Keratinocyte (primary cell): ENCODE measurements at regions not wholly inside any gene's neighbourhood (a gene's known extent, or its start where the extent isn't known, plus 50 kb on each side); places are given as distances from the start of the nearest gene placed in this dataset.

ENCODE experiments used
- EZH2 ChIP-seq: IDR thresholded peaks from one replicate; pipeline ENCODE4 v1.6.1; 2012; ENCODE audit warnings: inconsistent platforms, mild to moderate bottlenecking, low read length, moderate library complexity
- TF ChIP-seq, protein P1 (sequence below), 3 experiments: IDR thresholded peaks in 1 of 3; conservative IDR thresholded peaks in 1 of 3; optimal IDR thresholded peaks in 1 of 3; 2 replicates in 2 of 3; 3 replicates in 1 of 3; pipeline versions ENCODE3 to v1.5.1; 2011; ENCODE audit warnings: low read length in 3 of 3, mild to moderate bottlenecking in 3 of 3, moderate library complexity in 2 of 3, control low read depth in 1 of 3, inconsistent platforms in 1 of 3; ENCODE audit not compliant: insufficient read depth in 2 of 3; ENCODE audit errors: extremely low read depth in 1 of 3

DNA sequence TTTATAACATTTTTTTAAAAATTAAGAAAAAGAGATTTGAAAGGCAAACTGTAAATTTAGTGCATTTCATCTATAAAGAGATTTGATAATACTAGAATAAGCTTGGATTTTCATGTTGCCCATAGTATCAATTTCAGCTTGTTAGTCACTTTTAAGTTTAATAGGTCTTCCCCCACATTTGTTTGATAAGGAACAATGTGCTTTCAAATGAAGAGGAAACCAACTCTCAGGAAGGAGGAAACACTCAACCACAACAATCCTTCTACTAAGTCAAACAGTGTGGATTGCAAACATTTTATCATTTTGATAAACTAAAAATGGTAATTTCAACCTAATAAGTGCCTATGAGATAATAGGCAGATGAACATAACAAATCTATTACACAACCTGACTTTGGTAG lies 397.1 kb upstream of the CDH20 start:
- TF ChIP-seq, protein P1, sequence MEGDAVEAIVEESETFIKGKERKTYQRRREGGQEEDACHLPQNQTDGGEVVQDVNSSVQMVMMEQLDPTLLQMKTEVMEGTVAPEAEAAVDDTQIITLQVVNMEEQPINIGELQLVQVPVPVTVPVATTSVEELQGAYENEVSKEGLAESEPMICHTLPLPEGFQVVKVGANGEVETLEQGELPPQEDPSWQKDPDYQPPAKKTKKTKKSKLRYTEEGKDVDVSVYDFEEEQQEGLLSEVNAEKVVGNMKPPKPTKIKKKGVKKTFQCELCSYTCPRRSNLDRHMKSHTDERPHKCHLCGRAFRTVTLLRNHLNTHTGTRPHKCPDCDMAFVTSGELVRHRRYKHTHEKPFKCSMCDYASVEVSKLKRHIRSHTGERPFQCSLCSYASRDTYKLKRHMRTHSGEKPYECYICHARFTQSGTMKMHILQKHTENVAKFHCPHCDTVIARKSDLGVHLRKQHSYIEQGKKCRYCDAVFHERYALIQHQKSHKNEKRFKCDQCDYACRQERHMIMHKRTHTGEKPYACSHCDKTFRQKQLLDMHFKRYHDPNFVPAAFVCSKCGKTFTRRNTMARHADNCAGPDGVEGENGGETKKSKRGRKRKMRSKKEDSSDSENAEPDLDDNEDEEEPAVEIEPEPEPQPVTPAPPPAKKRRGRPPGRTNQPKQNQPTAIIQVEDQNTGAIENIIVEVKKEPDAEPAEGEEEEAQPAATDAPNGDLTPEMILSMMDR (optimal IDR thresholded peaks at IDR 0.05 in 1 of 3, IDR thresholded peaks at IDR 0.05 in 1 of 3, conservative IDR thresholded peaks at IDR 0.05 in 1 of 3; ENCODE audit: extremely low read depth in 1 of 3, insufficient read depth in 2 of 3, low read length in 3 of 3), result no peak
- TF ChIP-seq EZH2, result no peak
